GDM1 (cell line): ENCODE measurements at regions not wholly inside any gene's neighbourhood (a gene's known extent, or its start where the extent isn't known, plus 50 kb on each side); places are given as distances from the start of the nearest gene placed in this dataset.

Experiments
- DNase-seq: peaks from one replicate; lab custom pipeline; 2025; lab: John Stamatoyannopoulos, UW

GRCh38 chr2:147502711-147503290 lies 342.0 kb upstream of the ACVR2A start:
- DNase-seq, result no peak

- no peak for DNase-seq
Measured at GRCh38 chr2:147501968-147502367, 342.9 kb upstream of the ACVR2A start.

- no peak for DNase-seq
Measured at GRCh38 chr2:147500819-147501395, 343.9 kb upstream of the ACVR2A start.

- DNase-seq, result peak; percentile 74
Measured at GRCh38 chr2:147500229-147500628, 344.6 kb upstream of the ACVR2A start.

GRCh38 chr2:147499785-147500184 lies 345.0 kb upstream of the ACVR2A start:
- no peak for DNase-seq

GRCh38 chr2:147495734-147496133 lies 349.1 kb upstream of the ACVR2A start:
- DNase-seq, result no peak

GRCh38 chr2:147492471-147492870 lies 352.4 kb upstream of the ACVR2A start:
- no peak for DNase-seq

GRCh38 chr2:147491506-147491905 lies 353.3 kb upstream of the ACVR2A start:
- DNase-seq, result no peak

GRCh38 chr2:147490401-147491261 lies 354.2 kb upstream of the ACVR2A start:
- no peak for DNase-seq

- DNase-seq, result no peak
Measured at GRCh38 chr2:147488472-147488871, 356.4 kb upstream of the ACVR2A start.

GRCh38 chr2:147487978-147488289 lies 356.9 kb upstream of the ACVR2A start:
- no peak for DNase-seq

GRCh38 chr2:147487286-147487977 lies 357.4 kb upstream of the ACVR2A start:
- DNase-seq, result no peak

GRCh38 chr2:147485210-147485851 lies 359.5 kb upstream of the ACVR2A start:
- no peak for DNase-seq

- no peak for DNase-seq
Measured at GRCh38 chr2:147483911-147484310, 360.9 kb upstream of the ACVR2A start.

- no peak for DNase-seq
Measured at GRCh38 chr2:147482916-147483669, 361.7 kb upstream of the ACVR2A start.

GRCh38 chr2:147482111-147482895 lies 362.5 kb upstream of the ACVR2A start:
- DNase-seq, result no peak

- no peak for DNase-seq
Measured at GRCh38 chr2:147479358-147479757, 365.5 kb upstream of the ACVR2A start.

GRCh38 chr2:147473075-147473474 lies 371.8 kb upstream of the ACVR2A start:
- no peak for DNase-seq

- DNase-seq, result no peak
Measured at GRCh38 chr2:147471126-147471525, 373.7 kb upstream of the ACVR2A start.

- DNase-seq, result no peak
Measured at GRCh38 chr2:147469471-147469870, 375.4 kb upstream of the ACVR2A start.

- DNase-seq, result no peak
Measured at GRCh38 chr2:147468963-147469362, 375.9 kb upstream of the ACVR2A start.
